Caco-2 (cell line): ENCODE measurements at regions not wholly inside any gene's neighbourhood (a gene's known extent, or its start where the extent isn't known, plus 50 kb on each side); places are given as distances from the start of the nearest gene placed in this dataset.

Source experiments
- BruUV-seq: library from RNA; stranded (reverse); fragments of 400-500 nt; replicated peaks from 2 replicates; lab custom pipeline; 2021; lab: Mats Ljungman, UMichigan
- CTCF ChIA-PET: fragments of 300-600 bp; sonication (Branson Sonifier 250); formaldehyde crosslinking; loops from one replicate; lab custom pipeline; 2022; ENCODE audit warnings: antibody characterized with exemption; lab: Charles Lee
- POLR2A ChIA-PET: fragments of 300-600 bp; sonication (Branson Sonifier 250); formaldehyde crosslinking; loops from one replicate; lab custom pipeline; 2022; ENCODE audit warnings: antibody characterized with exemption; lab: Charles Lee
- DNase-seq, 2 experiments: peaks; one replicate each; pipeline versions ENCODE4 v3.0.0 to v3.0.0-alpha.2; 2020 to 2022
- H3K27me3 ChIP-seq: replicated peaks from 2 replicates; pipeline ENCODE4 v1.6.0; 2011; ENCODE audit warnings: low read length; ENCODE audit not compliant: control insufficient read depth, insufficient read depth
- H3K36me3 ChIP-seq: 2 replicates; pipeline ENCODE4 v1.5.1; 2011; ENCODE audit warnings: low read length; ENCODE audit not compliant: control insufficient read depth, insufficient read depth
- H3K4me1 ChIP-seq: fragments of 250-450 bp; sonication (Bioruptor Pico); 2 replicates; pipeline ENCODE4 v1.5.1; 2020; ENCODE audit warnings: mild to moderate bottlenecking
- H3K4me3 ChIP-seq: 2 replicates; pipeline ENCODE4 v1.5.1; 2011; ENCODE audit warnings: low read depth, mild to moderate bottlenecking, control low read depth, low read length
- H3K9me3 ChIP-seq: fragments of 250-450 bp; sonication (Bioruptor Pico); 2 replicates; pipeline ENCODE4 v1.5.1; 2020; ENCODE audit warnings: mild to moderate bottlenecking, moderate library complexity
- H3K27ac Mint-ChIP-seq: one replicate; pipeline ENCODE4 v1.8.0; 2022; ENCODE audit warnings: mixed read lengths; ENCODE audit not compliant: unreplicated experiment
- H3K27me3 Mint-ChIP-seq: one replicate; pipeline ENCODE4 v1.8.0; 2022; ENCODE audit warnings: mixed read lengths; ENCODE audit not compliant: insufficient read depth, unreplicated experiment
- H3K36me3 Mint-ChIP-seq: one replicate; pipeline ENCODE4 v1.8.0; 2022; ENCODE audit warnings: mild to moderate bottlenecking, mixed read lengths; ENCODE audit not compliant: insufficient read depth, unreplicated experiment
- H3K4me1 Mint-ChIP-seq: one replicate; pipeline ENCODE4 v1.8.0; 2022; ENCODE audit warnings: low read depth, mixed read lengths; ENCODE audit not compliant: unreplicated experiment
- H3K4me3 Mint-ChIP-seq: one replicate; pipeline ENCODE4 v1.8.0; 2022; ENCODE audit warnings: mild to moderate bottlenecking, moderate library complexity, mixed read lengths; ENCODE audit not compliant: unreplicated experiment
- H3K9me3 Mint-ChIP-seq: one replicate; pipeline ENCODE4 v1.8.0; 2022; ENCODE audit warnings: mixed read lengths; ENCODE audit not compliant: unreplicated experiment
- intact Hi-C: fragments of 100-400 bp; cut with micrococcal nuclease; formaldehyde crosslinking; loops from one replicate; pipeline ENCODE4 v1.10.0; 2022; ENCODE audit not compliant: unreplicated experiment
- TF ChIP-seq, protein P1 (sequence below), 2 experiments: fragments of 200-600 bp in 1 of 2; IDR thresholded peaks; 1 replicate in 1 of 2; 2 replicates in 1 of 2; pipeline versions ENCODE4 v1.5.1 to v1.8.0; 2011 to 2022; ENCODE audit warnings: antibody characterized with exemption in 1 of 2, control low read depth in 1 of 2, inconsistent platforms in 1 of 2, low read depth in 1 of 2, low read length in 1 of 2, mild to moderate bottlenecking in 1 of 2, moderate library complexity in 1 of 2; ENCODE audit not compliant: insufficient read depth in 1 of 2, severe bottlenecking in 1 of 2, unreplicated experiment in 1 of 2

DNA sequence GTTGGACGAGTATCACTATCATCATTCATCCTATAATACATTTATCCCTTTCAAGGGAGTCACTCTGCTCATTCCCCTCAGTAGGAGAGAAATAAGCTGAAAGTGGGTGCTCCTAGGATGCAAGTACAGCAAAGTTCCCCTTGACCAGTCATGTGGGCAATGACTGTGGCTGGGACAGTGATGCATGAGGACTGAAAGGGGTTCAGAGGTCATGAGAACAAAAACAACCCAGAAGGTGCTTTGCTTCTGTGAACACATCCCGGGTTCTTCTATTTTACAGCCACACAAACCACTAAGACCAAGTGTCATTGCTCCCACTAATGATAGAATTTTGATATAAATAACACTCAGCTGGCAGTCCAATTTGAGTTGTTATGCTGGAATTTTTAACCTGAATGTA, 177.8 kb upstream of the ADCY2 start:
- Histone ChIP-seq H3K27me3 (no peaks in the 10 kb centered on the region), H3K4me1 (no peaks in the 10 kb centered on the region), H3K36me3 (no peaks in the 10 kb centered on the region), H3K4me3 (no peak overlapping the region), H3K9me3 (no peaks in the 10 kb centered on the region)
- Mint-ChIP-seq H3K27ac (no peak overlapping the region), H3K4me1 (no peaks in the 10 kb centered on the region), H3K27me3 (no peaks in the 10 kb centered on the region), H3K4me3 (no peak overlapping the region), H3K9me3 (no peaks in the 10 kb centered on the region), H3K36me3 (no peaks in the 10 kb centered on the region)
- no peak for DNase-seq
- POLR2A ChIA-PET, result no interaction called here
- BruUV-seq, result no TSS peak
- intact Hi-C loops, result no loop called here
- CTCF ChIA-PET, result no interaction called here
- TF ChIP-seq, protein P1, sequence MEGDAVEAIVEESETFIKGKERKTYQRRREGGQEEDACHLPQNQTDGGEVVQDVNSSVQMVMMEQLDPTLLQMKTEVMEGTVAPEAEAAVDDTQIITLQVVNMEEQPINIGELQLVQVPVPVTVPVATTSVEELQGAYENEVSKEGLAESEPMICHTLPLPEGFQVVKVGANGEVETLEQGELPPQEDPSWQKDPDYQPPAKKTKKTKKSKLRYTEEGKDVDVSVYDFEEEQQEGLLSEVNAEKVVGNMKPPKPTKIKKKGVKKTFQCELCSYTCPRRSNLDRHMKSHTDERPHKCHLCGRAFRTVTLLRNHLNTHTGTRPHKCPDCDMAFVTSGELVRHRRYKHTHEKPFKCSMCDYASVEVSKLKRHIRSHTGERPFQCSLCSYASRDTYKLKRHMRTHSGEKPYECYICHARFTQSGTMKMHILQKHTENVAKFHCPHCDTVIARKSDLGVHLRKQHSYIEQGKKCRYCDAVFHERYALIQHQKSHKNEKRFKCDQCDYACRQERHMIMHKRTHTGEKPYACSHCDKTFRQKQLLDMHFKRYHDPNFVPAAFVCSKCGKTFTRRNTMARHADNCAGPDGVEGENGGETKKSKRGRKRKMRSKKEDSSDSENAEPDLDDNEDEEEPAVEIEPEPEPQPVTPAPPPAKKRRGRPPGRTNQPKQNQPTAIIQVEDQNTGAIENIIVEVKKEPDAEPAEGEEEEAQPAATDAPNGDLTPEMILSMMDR (IDR thresholded peaks at IDR 0.05; ENCODE audit: insufficient read depth in 1 of 2, low read depth in 1 of 2, low read length in 1 of 2, severe bottlenecking in 1 of 2, unreplicated experiment in 1 of 2), result no peak

DNA sequence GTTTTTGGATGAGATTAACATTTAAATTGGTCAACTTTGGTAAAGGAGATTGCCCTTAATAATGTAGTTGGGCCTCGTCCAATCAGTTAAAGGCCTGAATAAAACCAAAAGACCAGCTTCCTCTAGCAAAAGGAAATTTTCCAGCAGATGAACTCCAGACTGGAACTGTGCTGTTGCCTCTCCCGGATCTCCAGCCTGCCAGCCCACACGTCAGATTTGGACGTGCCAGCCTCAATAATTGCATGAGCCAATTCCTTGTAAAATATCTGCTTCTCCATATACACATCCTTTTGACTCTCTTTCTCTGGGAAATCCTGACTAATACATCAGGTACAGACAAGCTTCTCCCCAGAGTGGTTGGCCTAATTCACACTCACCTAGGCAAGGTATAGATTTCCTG, 175.8 kb upstream of the ADCY2 start:
- no peaks in the 10 kb centered on the region for H3K4me1 ChIP-seq
- Mint-ChIP-seq H3K36me3 (no peaks in the 10 kb centered on the region), H3K4me3 (no peak overlapping the region), H3K4me1 (no peaks in the 10 kb centered on the region), H3K27me3 (no peaks in the 10 kb centered on the region), H3K27ac (no peak overlapping the region), H3K9me3 (no peaks in the 10 kb centered on the region)
- no peak overlapping the region for H3K4me3 ChIP-seq
- no peaks in the 10 kb centered on the region for H3K9me3 ChIP-seq
- no peaks in the 10 kb centered on the region for H3K36me3 ChIP-seq
- TF ChIP-seq, protein P1 (IDR thresholded peaks at IDR 0.05; ENCODE audit: insufficient read depth in 1 of 2, low read depth in 1 of 2, low read length in 1 of 2, severe bottlenecking in 1 of 2, unreplicated experiment in 1 of 2), result no peak
- BruUV-seq, result no TSS peak
- H3K27me3 ChIP-seq, result no peaks in the 10 kb centered on the region; the same call in 1 of the 2 replicates
- ChIA-PET POLR2A (no interaction called here), CTCF (no interaction called here)
- DNase-seq, result no peak
- intact Hi-C loops, result no loop called here

DNA sequence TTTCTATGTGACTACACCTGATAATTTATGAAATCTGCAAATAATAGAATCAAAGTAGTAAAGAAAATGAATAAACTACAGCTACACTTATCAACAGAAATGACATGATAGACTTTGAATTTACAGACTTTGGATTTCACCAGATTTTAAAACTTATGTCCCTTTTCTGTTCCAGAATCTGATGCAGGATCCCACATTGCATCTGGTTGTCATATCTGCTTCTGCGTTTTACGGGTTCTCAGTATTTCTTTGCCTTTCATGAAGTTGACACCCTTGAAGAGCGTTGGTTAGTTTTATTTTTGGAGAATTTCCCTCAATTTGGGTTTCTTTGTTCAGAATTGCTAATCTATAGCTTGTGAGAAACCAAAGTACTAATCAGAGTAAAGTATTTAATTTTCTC, 174.9 kb upstream of the ADCY2 start:
- no peaks in the 10 kb centered on the region for H3K36me3 Mint-ChIP-seq
- no peaks in the 10 kb centered on the region for H3K4me1 Mint-ChIP-seq
- H3K27me3 Mint-ChIP-seq, result no peaks in the 10 kb centered on the region
- TF ChIP-seq, protein P1 (IDR thresholded peaks at IDR 0.05; ENCODE audit: insufficient read depth in 1 of 2, low read depth in 1 of 2, low read length in 1 of 2, severe bottlenecking in 1 of 2, unreplicated experiment in 1 of 2), result no peak
- intact Hi-C loops, result no loop called here
- H3K27ac Mint-ChIP-seq, result no peak overlapping the region
- no peaks in the 10 kb centered on the region for H3K9me3 ChIP-seq
- H3K4me3 Mint-ChIP-seq, result no peak overlapping the region
- BruUV-seq, result no TSS peak
- CTCF ChIA-PET, result no interaction called here
- POLR2A ChIA-PET, result no interaction called here
- H3K9me3 Mint-ChIP-seq, result no peaks in the 10 kb centered on the region
- H3K4me1 ChIP-seq, result no peaks in the 10 kb centered on the region
- no peaks in the 10 kb centered on the region for H3K36me3 ChIP-seq
- H3K4me3 ChIP-seq, result no peak overlapping the region
- DNase-seq, result no peak
- H3K27me3 ChIP-seq, result no peaks in the 10 kb centered on the region; the same call in 1 of the 2 replicates
